DMS153 treated with DMSO at 0.1 percent for 48 hours (cell line): ENCODE measurements at regions not wholly inside any gene's neighbourhood (a gene's known extent, or its start where the extent isn't known, plus 50 kb on each side); places are given as distances from the start of the nearest gene placed in this dataset.
"Not testable (repeated sequence)": the region's sequence is repeated elsewhere in the genome, so short reads cannot be mapped to it uniquely, and the experiment has no call there.

Source experiments
- DNase-seq: peaks from one replicate; lab custom pipeline; 2025; ENCODE audit not compliant: unreplicated experiment; lab: John Stamatoyannopoulos, UW

GRCh38 chr5:67989456-67989855 lies 226.1 kb upstream of the PIK3R1 start:
- no peak for DNase-seq

DNA sequence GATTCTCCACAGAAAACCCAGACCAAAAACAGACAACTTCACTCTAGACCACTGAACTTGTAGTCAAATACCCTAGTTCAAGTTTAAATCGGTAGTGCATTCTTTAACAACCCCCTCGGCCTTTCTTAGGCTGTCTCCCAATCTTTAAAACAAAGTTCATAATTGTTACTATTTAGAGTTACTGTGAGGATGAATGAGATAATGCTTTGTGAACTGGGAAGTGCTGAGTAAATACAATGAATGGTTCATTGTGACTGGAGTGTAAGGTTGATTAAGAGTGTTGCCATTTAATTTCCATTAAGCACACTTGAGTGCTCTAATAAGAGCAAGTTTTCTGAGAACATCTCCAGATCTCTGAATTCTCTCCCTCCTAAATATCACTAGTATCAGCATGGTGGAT lies 228.8 kb upstream of the PIK3R1 start:
- no peak for DNase-seq

- DNase-seq = no peak
These were observed 229.7 kb upstream of the PIK3R1 start for GRCh38 chr5:67985686-67986387.

DNA sequence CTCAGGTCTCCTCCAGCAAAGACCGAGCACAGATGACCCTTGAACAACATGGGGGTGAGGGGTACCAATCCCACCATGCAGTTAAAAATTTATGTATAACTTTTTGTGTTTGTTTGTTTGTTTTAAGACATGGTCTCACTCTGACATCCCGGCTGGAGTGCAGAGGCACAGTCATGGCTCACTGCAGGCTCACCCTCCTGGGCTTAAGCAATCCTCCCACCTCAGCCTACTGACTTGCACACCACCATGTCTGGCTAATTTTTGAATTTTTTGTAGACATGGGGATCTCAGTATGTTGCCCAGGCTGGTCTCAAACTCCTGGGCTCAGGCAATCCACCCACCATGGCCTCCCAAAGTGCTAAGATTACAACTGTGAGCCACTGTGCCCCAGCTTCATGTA lies 231.0 kb upstream of the PIK3R1 start:
- DNase-seq = no peak

DNA sequence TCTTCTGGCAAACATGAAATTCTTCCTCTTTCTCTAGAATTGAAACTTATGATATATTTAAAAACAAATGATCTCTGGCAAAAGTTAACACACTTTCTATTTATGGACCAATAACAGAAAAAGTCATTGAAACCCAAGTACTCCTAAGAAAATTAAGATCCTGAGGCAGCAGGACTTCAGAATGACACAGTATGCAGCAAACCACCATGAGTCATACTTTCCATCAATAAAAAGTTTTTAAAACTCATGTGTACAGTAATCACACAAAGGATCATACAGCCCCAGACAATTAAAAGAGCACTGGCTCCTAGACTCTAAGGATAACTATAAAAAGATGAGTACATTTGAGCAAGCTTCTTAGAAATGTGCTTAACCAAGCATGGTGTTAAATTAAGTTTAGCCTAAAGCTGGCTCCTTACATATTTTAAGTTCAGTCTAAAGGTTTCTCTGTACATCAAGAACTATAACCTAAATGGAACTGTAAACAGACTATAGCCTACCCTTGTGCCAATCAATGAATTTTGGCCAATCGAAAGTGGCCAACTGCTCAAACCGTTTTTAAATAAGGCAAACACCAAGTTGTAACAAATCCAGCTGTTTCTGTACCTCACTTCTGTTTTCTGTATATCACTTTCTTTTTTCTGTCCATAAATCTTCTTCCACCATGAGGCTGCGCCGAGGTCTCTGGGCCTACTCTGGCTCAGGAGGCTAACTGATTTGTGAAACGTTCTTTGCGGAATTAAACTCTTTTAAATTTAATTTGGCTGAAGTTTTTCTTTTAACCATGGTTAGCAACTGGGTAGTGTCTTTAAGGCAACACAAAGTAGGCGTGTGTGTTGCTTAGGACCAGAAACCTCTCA lies 232.1 kb upstream of the PIK3R1 start:
- DNase-seq = no peak

DNA sequence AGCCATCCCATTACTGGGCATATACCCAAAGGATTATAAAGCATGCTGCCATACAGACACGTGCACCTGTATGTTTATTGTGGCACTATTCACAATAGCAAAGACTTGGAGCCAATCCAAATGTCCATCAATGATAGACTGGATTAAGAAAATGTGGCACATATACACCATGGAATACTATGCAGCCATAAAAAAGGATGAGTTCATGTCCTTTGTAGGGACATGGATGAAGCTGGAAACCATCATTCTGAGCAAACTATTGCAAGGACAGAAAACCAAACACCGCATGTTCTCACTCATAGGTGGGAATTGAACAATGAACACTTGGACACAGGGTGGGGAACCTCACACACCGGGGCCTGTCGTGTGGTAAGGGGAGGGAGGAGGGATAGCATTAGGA lies 233.4 kb upstream of the PIK3R1 start:
- not testable (repeated sequence) for DNase-seq

DNA sequence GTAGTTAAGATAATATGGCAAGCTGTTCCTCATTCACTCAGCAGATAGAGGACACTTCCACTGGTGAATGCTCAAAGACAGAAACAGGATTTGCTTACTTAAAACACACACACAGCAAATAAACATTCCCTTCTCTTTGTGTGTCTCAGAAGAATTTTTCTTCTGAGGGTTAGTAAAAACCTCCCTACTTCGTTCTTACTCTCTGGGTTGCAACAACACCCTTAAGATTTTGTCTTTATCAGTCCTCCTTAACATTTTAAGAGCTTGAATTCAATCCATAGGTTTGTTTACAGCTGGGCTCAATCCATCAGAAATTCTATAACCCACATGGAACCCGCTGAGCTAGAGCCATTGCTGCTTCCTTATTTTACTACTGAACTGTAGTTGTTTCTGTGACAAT lies 237.4 kb upstream of the PIK3R1 start:
- no peak for DNase-seq

GRCh38 chr5:67976891-67977601 lies 238.5 kb upstream of the PIK3R1 start:
- DNase-seq = no peak

DNA sequence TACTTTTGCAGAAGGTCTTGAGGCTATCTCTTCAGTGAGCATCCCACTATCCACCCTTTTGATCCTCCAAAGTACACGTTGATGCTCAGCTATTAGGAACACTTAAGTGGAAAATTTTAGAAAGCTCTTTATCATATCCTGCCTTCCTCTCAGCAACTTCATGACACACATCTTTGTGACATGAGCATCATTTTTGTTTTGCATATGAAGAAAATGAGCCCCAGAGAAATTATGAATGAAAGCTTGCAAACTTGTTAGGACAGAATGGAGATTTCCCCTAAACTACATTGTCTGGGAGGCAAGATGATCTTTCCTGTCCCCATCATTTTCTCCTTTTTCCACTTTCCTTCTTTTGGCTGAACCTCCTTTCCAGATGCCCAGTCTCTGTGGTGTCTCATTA lies 239.4 kb upstream of the PIK3R1 start:
- no peak for DNase-seq

GRCh38 chr5:67974471-67974870 lies 241.1 kb upstream of the PIK3R1 start:
- DNase-seq = no peak

GRCh38 chr5:67974054-67974453 lies 241.5 kb upstream of the PIK3R1 start:
- no peak for DNase-seq

DNA sequence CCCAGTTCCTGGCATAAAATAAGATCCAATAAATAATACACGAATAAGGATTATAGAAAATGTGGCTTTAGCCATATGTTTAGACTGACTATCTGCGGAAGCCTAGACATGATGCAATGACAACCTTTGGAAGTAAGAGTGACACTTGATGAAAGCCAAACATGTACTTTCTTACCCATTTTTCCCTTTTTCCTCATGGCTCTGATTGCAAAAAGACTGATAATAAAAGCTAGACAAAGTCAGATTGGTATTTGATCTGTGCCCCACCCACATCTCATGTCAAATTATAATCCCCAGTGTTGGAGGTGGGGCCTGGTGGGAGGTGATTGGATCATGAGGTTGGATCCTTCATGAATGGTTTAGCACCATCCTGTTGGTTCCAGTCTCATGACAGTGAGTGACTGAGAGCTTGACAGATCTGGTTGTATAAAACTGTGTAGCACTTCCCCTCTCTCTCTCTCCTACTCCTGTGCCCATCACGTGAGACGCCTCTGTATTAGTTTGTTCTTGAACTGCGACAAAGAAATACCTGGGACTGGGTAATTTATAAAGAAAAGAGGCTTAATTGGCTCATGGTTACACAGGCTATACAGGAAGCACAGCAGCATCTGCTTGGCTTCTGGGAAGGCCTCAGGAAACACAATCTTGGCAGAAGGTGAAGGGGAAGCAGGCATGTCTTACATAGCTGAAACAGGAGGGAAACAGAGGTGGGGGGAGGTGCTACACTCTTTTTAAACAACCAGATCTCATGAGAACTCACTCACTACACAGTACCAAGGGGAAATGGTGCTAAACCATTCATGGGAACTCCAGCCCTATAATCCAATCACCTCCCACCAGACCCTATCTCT lies 243.4 kb upstream of the PIK3R1 start:
- no peak for DNase-seq

- no peak for DNase-seq
These were observed 244.2 kb upstream of the PIK3R1 start for GRCh38 chr5:67971223-67971830.

DNA sequence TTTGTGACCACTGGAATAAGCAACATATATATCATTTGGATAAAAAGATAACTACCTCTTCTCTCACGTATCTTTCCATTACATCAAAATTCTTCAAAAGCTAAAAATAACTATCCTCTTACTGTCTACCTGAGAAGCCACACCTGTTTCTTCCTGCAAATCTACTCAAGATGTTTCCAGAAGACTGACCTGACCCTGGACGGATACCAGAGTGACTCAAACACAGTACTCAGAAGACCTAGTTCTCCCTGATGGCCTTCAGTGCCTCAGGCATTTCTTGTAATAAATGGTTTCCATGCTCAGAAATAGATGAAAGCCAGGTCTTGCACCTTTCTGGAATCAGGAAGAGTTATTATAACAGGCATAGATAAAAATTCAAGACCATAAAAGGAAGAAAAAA lies 245.9 kb upstream of the PIK3R1 start:
- DNase-seq = no peak

- no peak for DNase-seq
These were observed 246.4 kb upstream of the PIK3R1 start for GRCh38 chr5:67969176-67969575.

DNA sequence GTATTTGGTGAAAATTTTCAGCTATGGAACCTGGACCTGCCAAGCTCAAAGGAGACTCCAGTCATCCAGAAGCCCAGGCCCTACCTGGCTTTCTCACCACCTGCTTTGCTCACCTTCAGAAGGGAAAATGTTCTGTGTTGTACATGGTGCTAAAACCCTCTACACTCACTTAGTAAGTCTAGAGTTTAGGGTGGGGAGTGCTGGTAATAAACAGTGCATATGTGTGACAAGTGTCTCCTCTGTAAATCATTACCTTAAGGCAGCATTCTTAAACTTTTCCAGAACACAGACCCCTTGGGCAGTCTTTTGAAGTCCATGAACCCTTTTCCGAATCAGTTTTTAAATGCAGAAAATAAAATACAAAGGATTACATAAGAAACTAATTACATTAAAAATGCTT lies 248.8 kb upstream of the PIK3R1 start:
- no peak for DNase-seq

- no peak for DNase-seq
These were observed 250.9 kb upstream of the PIK3R1 start for GRCh38 chr5:67964619-67965018.

- no peak for DNase-seq
These were observed 251.6 kb upstream of the PIK3R1 start for GRCh38 chr5:67963789-67964519.

DNA sequence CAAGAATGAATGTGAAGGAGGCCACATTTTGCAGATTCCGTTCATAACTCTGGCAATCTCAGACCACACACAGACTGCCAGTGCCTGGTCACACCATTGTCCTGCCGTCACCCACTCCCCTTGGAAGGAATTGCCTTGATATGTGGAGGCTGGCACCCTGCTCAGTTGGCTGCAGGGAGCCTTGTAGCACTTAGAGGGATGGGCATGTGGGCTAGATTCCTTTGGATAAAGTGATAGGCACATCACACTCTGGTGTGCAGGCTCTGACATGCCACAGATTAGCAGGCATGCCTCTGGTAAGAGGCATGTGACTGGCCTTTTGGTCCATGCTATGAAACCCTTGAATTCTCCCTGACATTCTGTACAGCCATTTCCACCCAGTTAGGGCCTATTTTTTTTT lies 254.6 kb upstream of the PIK3R1 start:
- DNase-seq = no peak

GRCh38 chr5:67957374-67957773 lies 258.2 kb upstream of the PIK3R1 start:
- DNase-seq = no peak
